GM12878 (cell line): ENCODE measurements at regions not wholly inside any gene's neighbourhood (a gene's known extent, or its start where the extent isn't known, plus 50 kb on each side); places are given as distances from the start of the nearest gene placed in this dataset.

Source experiments
- ATF3 ChIP-seq: IDR thresholded peaks from 2 replicates; pipeline ENCODE4 v1.6.1; 2011; ENCODE audit warnings: low read depth, mild to moderate bottlenecking, low read length, moderate library complexity, borderline replicate concordance; ENCODE audit errors: extremely low read depth
- CEBPZ ChIP-seq: fragments of 150-350 bp; IDR thresholded peaks from 2 replicates; pipeline ENCODE4 v1.6.1; 2016; ENCODE audit warnings: low read depth, low read length
- CREB1 ChIP-seq: IDR thresholded peaks from 2 replicates; pipeline ENCODE4 v1.6.1; 2012; ENCODE audit warnings: low read depth, mild to moderate bottlenecking, inconsistent platforms
- CTCF ChIP-seq, 3 experiments: IDR thresholded peaks in 2 of 3; conservative IDR thresholded peaks in 1 of 3; 2 replicates each; pipeline ENCODE4 v1.5.1; 2011; ENCODE audit warnings: low read depth in 3 of 3, low read length in 3 of 3, mild to moderate bottlenecking in 3 of 3, control low read depth in 2 of 3, moderate library complexity in 2 of 3, inconsistent platforms in 1 of 3, mixed read lengths in 1 of 3; ENCODE audit not compliant: control insufficient read depth in 2 of 3, insufficient read depth in 1 of 3; ENCODE audit errors: extremely low read depth in 1 of 3
- EZH2 ChIP-seq: IDR thresholded peaks from 2 replicates; pipeline ENCODE4 v1.6.1; 2012; ENCODE audit warnings: low read depth, mild to moderate bottlenecking, control low read depth, inconsistent platforms, low read length, borderline replicate concordance; ENCODE audit not compliant: control insufficient read depth
- NR2C1 ChIP-seq: fragments of 450-650 bp; IDR thresholded peaks from 2 replicates; pipeline ENCODE4 v1.6.1; 2017; ENCODE audit warnings: antibody characterized with exemption, mild to moderate bottlenecking, moderate library complexity
- POLR2AphosphoS2 ChIP-seq: IDR thresholded peaks from 2 replicates; pipeline ENCODE4 v1.6.1; 2011; ENCODE audit warnings: low read depth, mild to moderate bottlenecking, low read length, improper control_type of control experiment, moderate library complexity
- RELB ChIP-seq: fragments of 450-650 bp; IDR thresholded peaks from 2 replicates; pipeline ENCODE4 v1.6.1; 2017; ENCODE audit warnings: low read depth, mild to moderate bottlenecking, moderate library complexity
- SMC3 ChIP-seq: IDR thresholded peaks from 2 replicates; pipeline ENCODE4 v1.6.1; 2011; ENCODE audit warnings: low read length, improper control_type of control experiment, borderline replicate concordance
- TAF1 ChIP-seq: IDR thresholded peaks from 2 replicates; pipeline ENCODE4 v1.6.1; 2011; ENCODE audit warnings: mild to moderate bottlenecking, low read depth, low read length, borderline replicate concordance
- ZBTB33 ChIP-seq: fragments of 450-650 bp; IDR thresholded peaks from 2 replicates; pipeline ENCODE4 v1.6.1; 2017; ENCODE audit warnings: mild to moderate bottlenecking
- ZNF622 ChIP-seq: fragments of 450-650 bp; IDR thresholded peaks from 2 replicates; pipeline ENCODE4 v1.6.1; 2017; ENCODE audit warnings: mild to moderate bottlenecking, inconsistent platforms
- ZSCAN29 ChIP-seq: fragments of 450-650 bp; IDR thresholded peaks from 2 replicates; pipeline ENCODE4 v1.6.1; 2017; ENCODE audit warnings: mild to moderate bottlenecking, moderate library complexity
- ZZZ3 ChIP-seq: IDR thresholded peaks from 2 replicates; pipeline ENCODE4 v1.6.1; 2011; ENCODE audit warnings: low read depth; ENCODE audit not compliant: control insufficient read depth, insufficient read length

GRCh38 chr2:234372506-234372905, 124.4 kb downstream of the ARL4C start:
- no peak for TF ChIP-seq CEBPZ
- no peak for TF ChIP-seq ZNF622
- no peak for TF ChIP-seq ATF3
- TF ChIP-seq NR2C1, result no peak
- TF ChIP-seq CTCF (IDR thresholded peaks at IDR 0.05 in 2 of 3, conservative IDR thresholded peaks at IDR 0.05 in 1 of 3; ENCODE audit: control insufficient read depth in 2 of 3, extremely low read depth in 1 of 3, insufficient read depth in 1 of 3, low read depth in 3 of 3, low read length in 3 of 3), result no peak
- TF ChIP-seq ZZZ3, result no peak
- no peak for TF ChIP-seq TAF1
- no peak for TF ChIP-seq EZH2
- TF ChIP-seq POLR2AphosphoS2, result no peak
- no peak for TF ChIP-seq ZBTB33
- no peak for TF ChIP-seq CREB1
- no peak for TF ChIP-seq RELB
- TF ChIP-seq ZSCAN29, result no peak
- TF ChIP-seq SMC3, result no peak
